ENCODE measurements at regions not wholly inside any gene's neighbourhood (a gene's known extent, or its start where the extent isn't known, plus 50 kb on each side); places are given as distances from the start of the nearest gene placed in this dataset.

DNA sequence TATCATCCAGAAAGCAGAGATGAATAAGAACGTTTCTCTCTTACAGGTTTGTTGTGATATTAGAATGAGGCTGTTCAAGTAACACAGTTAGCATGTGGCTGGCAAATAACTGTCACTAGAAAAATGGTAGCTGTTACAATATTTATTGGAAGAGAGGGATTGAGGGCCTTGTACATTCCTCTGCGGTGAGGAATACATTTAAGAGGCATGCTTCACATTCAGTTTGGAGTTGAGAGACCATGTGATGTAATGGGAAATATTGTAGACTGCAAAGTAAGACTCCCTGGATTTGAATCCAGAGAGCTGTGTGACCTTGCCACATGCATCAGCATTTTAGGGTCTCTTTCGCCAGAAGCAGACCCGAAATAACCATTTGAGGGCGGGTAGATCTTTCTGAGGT is 104.8 kb upstream of the KIT start:
- no peaks in the 10 kb centered on the region for H3K36me3 ChIP-seq (ENCODE audit: control insufficient read depth, insufficient read depth, low read length)
- peaks cover 16% of the 10 kb centered on the region for H3K4me1 ChIP-seq (ENCODE audit: control insufficient read depth, insufficient read depth, low read length)
- no peaks in the 10 kb centered on the region for H3K9me3 ChIP-seq (ENCODE audit: control insufficient read depth, low read length)

DNA sequence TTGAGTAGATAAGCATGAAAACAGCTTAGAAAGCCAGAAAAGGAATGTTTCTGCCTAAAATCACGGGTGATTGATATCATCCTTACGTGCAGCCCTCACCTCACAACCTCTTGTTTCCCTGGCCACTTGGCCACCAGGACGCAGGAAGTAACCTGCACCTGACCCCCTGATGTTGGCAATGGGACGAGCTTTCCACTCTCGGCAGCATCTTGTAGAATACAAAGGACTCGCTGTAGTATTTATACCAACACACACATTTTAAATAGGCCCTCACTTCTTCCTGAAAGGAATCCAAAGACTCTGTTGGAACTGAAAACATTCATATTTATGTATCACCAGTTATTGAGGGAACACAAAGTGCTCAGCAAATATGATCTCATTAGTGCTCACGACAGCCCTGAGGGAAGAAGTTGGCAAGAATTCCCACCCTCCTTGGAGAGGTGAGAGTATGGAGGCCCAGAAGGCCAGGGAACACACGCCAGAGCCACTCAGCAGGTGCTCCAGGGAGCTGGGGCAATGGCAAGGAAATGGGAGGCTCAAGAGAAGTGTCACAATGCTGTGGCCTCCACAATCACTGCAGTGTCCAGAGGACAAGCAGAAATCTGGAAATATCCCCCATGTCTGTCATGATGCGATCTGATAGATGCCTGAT is 103.3 kb upstream of the KIT start:
- Histone ChIP-seq H3K9me3 (ENCODE audit: control insufficient read depth, low read length) (no peaks in the 10 kb centered on the region), H3K4me1 (ENCODE audit: control insufficient read depth, insufficient read depth, low read length) (peaks cover 9% of the 10 kb centered on the region), H3K9ac (ENCODE audit: low read length) (no peak overlapping the region), H3K36me3 (ENCODE audit: control insufficient read depth, insufficient read depth, low read length) (no peaks in the 10 kb centered on the region), H3K27me3 (ENCODE audit: control insufficient read depth, insufficient read depth, low read length) (no peaks in the 10 kb centered on the region), H3K4me3 (ENCODE audit: low read length) (no peak overlapping the region)

More for the DNA sequence above, 104.8 kb upstream of the KIT start:
- no peaks in the 10 kb centered on the region for H3K27me3 ChIP-seq (ENCODE audit: control insufficient read depth, insufficient read depth, low read length)
- H3K9ac ChIP-seq (ENCODE audit: low read length), result no peak overlapping the region
- H3K4me3 ChIP-seq (ENCODE audit: low read length), result no peak overlapping the region

DNA sequence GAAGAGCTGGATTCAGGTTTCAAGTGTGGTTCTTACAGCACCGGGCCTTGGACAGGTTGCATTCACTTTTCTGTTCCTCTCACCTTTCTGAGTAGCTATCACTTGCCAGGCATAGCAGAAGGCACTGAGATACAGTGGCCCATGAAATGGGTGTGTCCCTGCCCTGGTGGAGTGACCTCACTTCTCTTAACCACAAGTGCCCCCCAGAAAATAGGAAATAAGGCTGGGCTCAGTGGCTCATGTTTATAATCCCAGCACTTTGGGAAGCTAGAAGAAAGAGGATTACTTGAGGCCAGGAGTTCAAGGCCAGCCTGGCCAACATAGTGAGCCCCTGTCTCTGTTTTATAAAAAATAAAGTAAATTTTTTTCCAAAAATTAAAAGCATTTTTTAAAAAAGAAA is 101.7 kb upstream of the KIT start:
- Histone ChIP-seq H3K27me3 (ENCODE audit: control insufficient read depth, insufficient read depth, low read length) (no peaks in the 10 kb centered on the region), H3K4me1 (ENCODE audit: control insufficient read depth, insufficient read depth, low read length) (peaks cover 4% of the 10 kb centered on the region), H3K9ac (ENCODE audit: low read length) (no peak overlapping the region), H3K36me3 (ENCODE audit: control insufficient read depth, insufficient read depth, low read length) (no peaks in the 10 kb centered on the region), H3K9me3 (ENCODE audit: control insufficient read depth, low read length) (no peaks in the 10 kb centered on the region), H3K4me3 (ENCODE audit: low read length) (no peak overlapping the region)

DNA sequence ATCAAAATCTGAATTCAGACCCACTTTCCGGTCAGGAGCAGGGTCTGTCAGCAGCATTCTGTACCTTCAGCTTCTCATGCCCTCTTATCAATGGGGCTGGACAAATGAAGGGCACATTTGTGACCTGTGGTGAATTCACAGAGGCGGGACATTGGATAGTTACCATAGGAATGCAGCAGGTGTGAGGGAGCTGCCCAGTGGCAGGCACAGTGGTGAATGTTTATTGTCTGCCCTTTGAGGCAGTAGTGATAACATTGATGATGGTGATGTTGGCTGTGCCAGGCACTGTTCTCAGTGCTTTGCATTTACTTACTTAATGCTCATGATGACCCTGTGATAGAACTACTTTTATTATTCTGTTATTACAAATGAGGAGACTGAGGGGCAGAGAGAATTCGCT is 101.2 kb upstream of the KIT start:
- Histone ChIP-seq H3K9me3 (ENCODE audit: control insufficient read depth, low read length) (no peaks in the 10 kb centered on the region), H3K4me1 (ENCODE audit: control insufficient read depth, insufficient read depth, low read length) (peaks cover 4% of the 10 kb centered on the region), H3K4me3 (ENCODE audit: low read length) (no peak overlapping the region), H3K36me3 (ENCODE audit: control insufficient read depth, insufficient read depth, low read length) (no peaks in the 10 kb centered on the region), H3K9ac (ENCODE audit: low read length) (no peak overlapping the region), H3K27me3 (ENCODE audit: control insufficient read depth, insufficient read depth, low read length) (no peaks in the 10 kb centered on the region)

DNA sequence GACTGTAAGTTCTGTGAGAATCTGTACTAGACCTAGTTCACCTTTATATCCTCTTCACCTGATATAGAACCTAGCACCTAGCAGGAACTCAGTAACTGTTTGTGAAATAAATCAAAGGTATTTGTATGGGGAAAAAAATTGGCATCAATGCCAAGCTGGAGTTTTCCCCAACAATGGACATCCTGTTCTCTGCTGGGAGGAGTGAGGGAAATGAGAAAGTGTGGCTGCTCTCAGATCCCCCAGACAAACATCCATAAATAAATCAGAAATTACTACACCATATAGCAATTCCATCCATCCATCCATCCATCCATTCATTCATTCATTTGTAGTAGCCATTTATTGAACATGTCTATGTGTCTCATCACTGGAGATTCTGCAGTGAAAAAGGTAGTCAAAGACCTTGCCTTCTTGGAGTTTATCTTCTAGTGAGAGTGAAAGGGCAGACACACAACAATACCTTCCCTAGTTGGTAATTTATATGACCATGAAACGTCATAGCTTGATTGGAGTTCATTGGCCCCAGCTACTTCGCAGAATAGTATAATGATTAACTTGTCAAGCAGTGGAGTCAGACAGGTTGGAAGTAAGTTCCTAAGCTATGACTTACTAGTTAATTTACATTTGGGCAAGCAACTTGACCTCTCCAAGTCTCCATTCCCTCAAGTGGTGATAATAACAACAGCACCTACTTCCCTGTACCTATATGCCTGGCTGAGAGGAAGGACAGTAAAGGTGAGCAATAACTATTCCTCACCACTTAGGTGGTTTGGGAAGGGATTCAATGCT is 98.7 kb upstream of the KIT start:
- Histone ChIP-seq H3K9ac (ENCODE audit: low read length) (no peak overlapping the region), H3K4me3 (ENCODE audit: low read length) (no peak overlapping the region), H3K9me3 (ENCODE audit: control insufficient read depth, low read length) (no peaks in the 10 kb centered on the region), H3K36me3 (ENCODE audit: control insufficient read depth, insufficient read depth, low read length) (no peaks in the 10 kb centered on the region), H3K4me1 (ENCODE audit: control insufficient read depth, insufficient read depth, low read length) (peaks cover 4% of the 10 kb centered on the region), H3K27me3 (ENCODE audit: control insufficient read depth, insufficient read depth, low read length) (no peaks in the 10 kb centered on the region)

- H3K27me3 ChIP-seq (ENCODE audit: control insufficient read depth, insufficient read depth, low read length), result no peaks in the 10 kb centered on the region
- H3K4me3 ChIP-seq (ENCODE audit: low read length), result no peak overlapping the region
- H3K36me3 ChIP-seq (ENCODE audit: control insufficient read depth, insufficient read depth, low read length), result no peaks in the 10 kb centered on the region
- H3K9ac ChIP-seq (ENCODE audit: low read length), result no peak overlapping the region
- no peaks in the 10 kb centered on the region for H3K9me3 ChIP-seq (ENCODE audit: control insufficient read depth, low read length)
- H3K4me1 ChIP-seq (ENCODE audit: control insufficient read depth, insufficient read depth, low read length), result peaks cover 4% of the 10 kb centered on the region
Observed at GRCh38 chr4:54560513-54560912, 97.2 kb upstream of the KIT start.

DNA sequence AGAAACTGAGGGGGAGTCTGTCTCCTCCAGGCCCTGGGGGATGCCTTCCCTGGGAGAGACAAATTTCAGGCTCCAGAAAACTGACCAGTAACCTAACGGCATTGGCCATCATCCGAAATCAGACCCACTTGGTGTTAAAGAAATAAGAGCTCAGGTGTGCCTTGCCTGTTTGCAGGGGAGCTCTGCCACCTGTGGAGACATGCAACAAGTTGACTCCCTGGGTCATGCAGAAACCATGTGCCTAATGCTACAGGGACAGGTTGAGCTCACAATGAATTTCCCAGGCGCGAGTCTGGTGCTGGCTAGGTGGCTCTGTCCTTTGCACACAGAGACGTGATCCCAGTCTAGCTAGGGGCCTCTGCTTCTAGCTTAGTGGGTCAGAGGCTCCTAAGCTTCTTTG is 95.8 kb upstream of the KIT start:
- H3K36me3 ChIP-seq (ENCODE audit: control insufficient read depth, insufficient read depth, low read length), result no peaks in the 10 kb centered on the region
- no peak overlapping the region for H3K9ac ChIP-seq (ENCODE audit: low read length)
- H3K4me3 ChIP-seq (ENCODE audit: low read length), result no peak overlapping the region
- H3K27me3 ChIP-seq (ENCODE audit: control insufficient read depth, insufficient read depth, low read length), result no peaks in the 10 kb centered on the region
- H3K9me3 ChIP-seq (ENCODE audit: control insufficient read depth, low read length), result no peaks in the 10 kb centered on the region
- peaks cover 4% of the 10 kb centered on the region for H3K4me1 ChIP-seq (ENCODE audit: control insufficient read depth, insufficient read depth, low read length)

DNA sequence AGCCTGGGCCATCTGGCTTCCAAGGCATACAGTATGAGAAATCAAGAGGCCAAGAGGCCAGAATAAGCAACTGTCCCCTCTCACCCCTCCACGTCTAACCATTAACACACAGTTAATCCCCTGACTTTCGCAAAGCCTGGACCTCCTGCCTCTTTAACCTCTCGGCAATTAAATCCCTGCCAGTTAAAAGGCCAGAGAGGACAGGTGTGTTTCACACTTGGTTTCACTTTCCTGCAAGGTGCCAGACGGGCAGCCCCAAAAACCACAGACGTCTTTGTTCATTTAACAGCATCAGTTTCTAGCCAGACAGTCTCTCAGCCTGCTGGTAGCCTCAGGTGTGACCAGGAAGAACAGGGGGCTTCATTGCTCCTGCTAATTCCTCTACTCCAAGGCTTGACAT is 91.1 kb upstream of the KIT start:
- Histone ChIP-seq H3K27me3 (ENCODE audit: control insufficient read depth, insufficient read depth, low read length) (no peaks in the 10 kb centered on the region), H3K4me1 (ENCODE audit: control insufficient read depth, insufficient read depth, low read length) (peaks cover 8% of the 10 kb centered on the region), H3K9ac (ENCODE audit: low read length) (no peak overlapping the region), H3K4me3 (ENCODE audit: low read length) (no peak overlapping the region), H3K9me3 (ENCODE audit: control insufficient read depth, low read length) (no peaks in the 10 kb centered on the region), H3K36me3 (ENCODE audit: control insufficient read depth, insufficient read depth, low read length) (no peaks in the 10 kb centered on the region)

- Histone ChIP-seq H3K4me3 (ENCODE audit: low read length) (no peak overlapping the region), H3K36me3 (ENCODE audit: control insufficient read depth, insufficient read depth, low read length) (no peaks in the 10 kb centered on the region), H3K4me1 (ENCODE audit: control insufficient read depth, insufficient read depth, low read length) (peaks cover 8% of the 10 kb centered on the region), H3K27me3 (ENCODE audit: control insufficient read depth, insufficient read depth, low read length) (no peaks in the 10 kb centered on the region), H3K9me3 (ENCODE audit: control insufficient read depth, low read length) (no peaks in the 10 kb centered on the region), H3K9ac (ENCODE audit: low read length) (no peak overlapping the region)
Observed at GRCh38 chr4:54567327-54567726, 90.4 kb upstream of the KIT start.

DNA sequence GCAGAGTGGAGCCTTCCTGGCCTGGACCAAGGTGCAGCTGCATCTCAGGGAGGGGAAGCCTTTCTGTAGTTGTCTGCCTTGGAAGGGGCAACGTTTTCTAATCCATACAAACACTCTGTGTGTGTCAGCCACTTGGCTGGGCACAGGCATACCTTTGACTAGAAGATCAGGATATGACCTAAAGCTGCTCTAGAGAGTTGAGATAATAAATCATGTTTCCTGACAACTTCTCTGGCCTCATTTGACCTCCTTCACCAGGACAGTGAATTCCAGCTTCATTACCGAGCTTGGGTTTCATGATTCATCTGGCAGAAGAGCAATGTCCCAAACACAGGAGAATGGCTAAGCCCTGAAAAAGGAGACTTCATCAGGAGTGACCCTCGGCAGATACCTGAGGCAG is 89.6 kb upstream of the KIT start:
- no peak overlapping the region for H3K4me3 ChIP-seq (ENCODE audit: low read length)
- H3K4me1 ChIP-seq (ENCODE audit: control insufficient read depth, insufficient read depth, low read length), result peaks cover 8% of the 10 kb centered on the region
- H3K27me3 ChIP-seq (ENCODE audit: control insufficient read depth, insufficient read depth, low read length), result no peaks in the 10 kb centered on the region
- no peak overlapping the region for H3K9ac ChIP-seq (ENCODE audit: low read length)
- no peaks in the 10 kb centered on the region for H3K9me3 ChIP-seq (ENCODE audit: control insufficient read depth, low read length)
- H3K36me3 ChIP-seq (ENCODE audit: control insufficient read depth, insufficient read depth, low read length), result no peaks in the 10 kb centered on the region

- H3K9me3 ChIP-seq (ENCODE audit: control insufficient read depth, low read length), result no peaks in the 10 kb centered on the region
- peaks cover 8% of the 10 kb centered on the region for H3K4me1 ChIP-seq (ENCODE audit: control insufficient read depth, insufficient read depth, low read length)
- no peaks in the 10 kb centered on the region for H3K36me3 ChIP-seq (ENCODE audit: control insufficient read depth, insufficient read depth, low read length)
- no peaks in the 10 kb centered on the region for H3K27me3 ChIP-seq (ENCODE audit: control insufficient read depth, insufficient read depth, low read length)
- no peak overlapping the region for H3K9ac ChIP-seq (ENCODE audit: low read length)
- no peak overlapping the region for H3K4me3 ChIP-seq (ENCODE audit: low read length)
Observed at GRCh38 chr4:54570822-54571221, 86.9 kb upstream of the KIT start.

- Histone ChIP-seq H3K9ac (ENCODE audit: low read length) (no peak overlapping the region), H3K36me3 (ENCODE audit: control insufficient read depth, insufficient read depth, low read length) (no peaks in the 10 kb centered on the region), H3K4me3 (ENCODE audit: low read length) (no peak overlapping the region), H3K9me3 (ENCODE audit: control insufficient read depth, low read length) (no peaks in the 10 kb centered on the region), H3K4me1 (ENCODE audit: control insufficient read depth, insufficient read depth, low read length) (peaks cover 8% of the 10 kb centered on the region), H3K27me3 (ENCODE audit: control insufficient read depth, insufficient read depth, low read length) (no peaks in the 10 kb centered on the region)
Observed at GRCh38 chr4:54571293-54572151, 86.2 kb upstream of the KIT start.

Data from mucosa of stomach (tissue), 1 donor.